ENCODE measurements at regions not wholly inside any gene's neighbourhood (a gene's known extent, or its start where the extent isn't known, plus 50 kb on each side); places are given as distances from the start of the nearest gene placed in this dataset.

- DNase-seq (ENCODE audit: low spot score), result no peak
Measured at GRCh38 chr3:44056446-44057240, 185.0 kb upstream of the TOPAZ1 start.

DNA sequence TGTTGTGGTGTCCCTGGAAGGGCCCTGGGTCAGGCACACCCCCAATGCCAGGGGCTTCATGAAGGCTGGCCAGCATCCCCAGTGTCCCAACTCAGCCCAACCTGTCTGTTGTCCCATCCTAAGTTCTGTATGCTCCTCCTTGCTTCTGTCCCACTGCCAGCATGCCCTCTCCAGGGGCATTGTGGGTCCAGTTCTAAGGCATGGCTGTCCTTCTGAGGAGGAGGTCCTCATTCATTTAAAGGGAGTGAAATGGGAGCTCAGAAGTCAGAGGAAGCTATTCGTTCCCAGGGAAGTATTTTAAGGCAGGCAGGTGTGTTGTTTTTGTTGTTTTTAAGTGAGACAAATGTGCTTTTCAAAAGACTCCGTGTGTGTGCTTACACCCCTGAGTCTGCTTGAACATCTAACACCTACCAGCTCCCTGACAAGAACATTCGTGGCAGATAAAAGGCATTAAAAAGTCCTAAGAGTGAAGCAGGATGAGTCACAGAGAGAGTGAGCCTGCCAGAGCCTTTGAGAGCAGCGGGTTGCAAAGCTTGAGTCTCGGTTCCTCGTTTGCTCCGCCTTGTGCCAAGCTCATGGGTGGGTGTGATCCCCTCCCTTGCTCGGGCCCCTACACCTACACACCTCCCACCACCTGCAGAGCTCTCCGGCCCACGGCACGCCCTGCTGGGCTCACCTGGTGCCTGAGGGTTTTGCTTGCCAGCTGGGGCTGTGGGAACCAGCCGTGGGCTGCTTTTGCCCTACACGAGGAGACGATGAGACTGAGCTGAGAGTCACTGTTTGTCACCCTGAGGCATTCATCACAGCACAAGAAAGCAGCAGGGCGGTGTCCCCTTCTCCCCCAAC lies 183.4 kb upstream of the TOPAZ1 start:
- DNase-seq (ENCODE audit: low spot score), result peak; percentile 11

- DNase-seq (ENCODE audit: low spot score), result no peak
Measured at GRCh38 chr3:44058868-44059203, 182.8 kb upstream of the TOPAZ1 start.

- no peak for DNase-seq (ENCODE audit: low spot score)
Measured at GRCh38 chr3:44060164-44060563, 181.5 kb upstream of the TOPAZ1 start.

- no peak for DNase-seq (ENCODE audit: low spot score)
Measured at GRCh38 chr3:44061268-44061667, 180.4 kb upstream of the TOPAZ1 start.

DNA sequence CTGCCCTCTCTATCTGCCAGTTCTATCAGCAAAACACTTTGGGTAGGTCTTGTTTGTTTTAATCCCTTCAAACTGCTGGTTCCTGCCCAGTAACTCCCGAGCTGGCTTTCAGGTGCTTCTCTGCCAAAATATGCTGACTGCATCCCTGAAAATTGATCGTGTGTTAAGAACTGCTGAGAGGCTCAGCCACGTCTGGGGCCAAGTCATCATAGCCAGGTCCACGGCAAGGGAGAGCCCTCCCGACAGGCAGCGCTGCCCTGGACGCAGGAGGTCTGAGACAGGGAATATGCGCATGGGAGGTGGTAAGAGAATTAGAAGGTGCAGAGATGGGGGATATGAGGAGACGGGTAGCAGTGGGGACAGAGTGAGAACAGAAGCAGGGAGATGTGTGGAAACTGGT lies 179.7 kb upstream of the TOPAZ1 start:
- no peak for DNase-seq (ENCODE audit: low spot score)

DNA sequence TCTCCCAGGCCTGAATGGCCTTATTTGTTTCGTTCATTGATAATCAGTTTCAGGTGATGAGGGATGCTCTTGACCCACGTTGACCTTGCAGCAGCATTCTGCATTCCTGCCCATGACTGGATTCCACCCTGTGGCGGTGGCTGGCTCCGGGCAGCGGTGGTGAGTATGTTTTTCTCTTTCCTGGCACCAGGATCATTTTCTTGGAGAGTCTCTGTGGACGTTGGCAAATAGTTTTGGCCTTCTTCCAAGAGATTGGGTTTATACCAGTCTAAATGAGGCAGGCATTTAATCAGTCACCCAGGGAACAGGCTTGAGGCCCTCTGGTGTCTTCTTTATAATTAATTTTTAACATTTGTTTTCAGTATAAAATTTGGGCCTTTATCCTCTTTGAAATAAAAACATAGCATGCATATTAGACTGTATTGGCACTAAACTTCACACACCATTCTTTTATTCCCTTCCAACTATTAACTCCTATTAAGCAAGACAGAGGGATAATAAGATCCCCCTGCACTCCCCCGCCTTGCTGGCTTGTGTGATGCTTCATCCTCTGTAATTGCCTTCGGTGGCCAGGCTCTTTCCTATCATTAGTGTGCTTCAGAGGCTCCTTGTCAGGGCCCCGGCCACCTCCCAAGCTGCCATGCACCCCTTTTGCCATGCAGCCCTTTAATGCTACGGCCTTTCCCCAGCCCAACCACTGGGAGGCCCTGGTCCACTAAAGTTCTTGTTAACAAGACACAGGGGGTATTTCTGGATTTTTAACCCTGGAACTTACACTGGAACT lies 176.2 kb upstream of the TOPAZ1 start:
- DNase-seq (ENCODE audit: low spot score), result no peak

GRCh38 chr3:44066806-44067205 lies 174.9 kb upstream of the TOPAZ1 start:
- no peak for DNase-seq (ENCODE audit: low spot score)

GRCh38 chr3:44067431-44067830 lies 174.3 kb upstream of the TOPAZ1 start:
- no peak for DNase-seq (ENCODE audit: low spot score)

GRCh38 chr3:44068753-44069152 lies 172.9 kb upstream of the TOPAZ1 start:
- no peak for DNase-seq (ENCODE audit: low spot score)

- DNase-seq (ENCODE audit: low spot score), result no peak
Measured at GRCh38 chr3:44069276-44069675, 172.4 kb upstream of the TOPAZ1 start.

GRCh38 chr3:44070841-44071546 lies 170.7 kb upstream of the TOPAZ1 start:
- DNase-seq (ENCODE audit: low spot score), result no peak

DNA sequence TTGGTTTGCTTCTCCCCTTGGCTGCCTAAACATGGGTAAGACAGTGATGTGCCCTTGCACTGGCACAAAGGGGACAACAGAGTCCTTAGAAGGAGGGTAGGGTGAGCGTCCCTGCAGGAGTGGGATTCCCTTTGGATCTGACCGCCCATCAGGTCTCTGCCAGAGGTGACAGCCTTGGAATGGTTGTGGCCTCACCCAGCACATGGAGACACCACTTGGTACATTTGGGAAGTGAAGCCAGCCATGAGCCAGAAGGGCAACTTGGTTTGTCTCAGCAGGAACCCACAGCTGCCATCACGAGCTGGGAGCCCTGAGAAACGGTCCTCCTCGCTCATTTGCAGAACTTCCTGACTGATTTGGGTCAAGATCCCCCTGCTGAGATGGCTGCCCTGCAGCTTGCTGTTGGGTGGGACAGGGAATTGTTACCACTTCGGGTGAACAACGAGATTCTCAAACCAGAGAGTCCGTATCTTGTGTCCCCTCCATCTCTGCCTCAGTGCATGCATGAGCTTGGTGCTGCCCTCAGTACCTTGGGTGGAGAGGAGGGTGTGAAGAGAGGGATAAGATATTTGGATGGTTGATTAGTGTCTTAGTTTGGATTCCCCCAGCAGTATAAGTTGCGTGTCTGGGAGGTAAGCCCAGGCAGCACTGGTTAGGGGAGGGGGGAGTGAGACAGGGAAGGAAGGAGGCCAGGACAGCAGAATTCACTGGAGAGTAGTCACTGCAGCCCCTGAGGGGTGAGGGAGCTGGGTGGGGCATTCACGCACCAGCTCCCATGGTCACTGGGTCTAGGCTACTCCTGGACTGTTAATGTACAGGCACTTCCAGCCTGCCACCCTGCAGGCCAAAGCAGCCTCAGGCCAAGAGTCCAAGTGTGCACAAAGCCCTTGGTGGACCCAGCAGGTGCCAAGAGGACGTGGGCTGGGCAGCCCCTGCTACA lies 168.8 kb upstream of the TOPAZ1 start:
- no peak for DNase-seq (ENCODE audit: low spot score)

DNA sequence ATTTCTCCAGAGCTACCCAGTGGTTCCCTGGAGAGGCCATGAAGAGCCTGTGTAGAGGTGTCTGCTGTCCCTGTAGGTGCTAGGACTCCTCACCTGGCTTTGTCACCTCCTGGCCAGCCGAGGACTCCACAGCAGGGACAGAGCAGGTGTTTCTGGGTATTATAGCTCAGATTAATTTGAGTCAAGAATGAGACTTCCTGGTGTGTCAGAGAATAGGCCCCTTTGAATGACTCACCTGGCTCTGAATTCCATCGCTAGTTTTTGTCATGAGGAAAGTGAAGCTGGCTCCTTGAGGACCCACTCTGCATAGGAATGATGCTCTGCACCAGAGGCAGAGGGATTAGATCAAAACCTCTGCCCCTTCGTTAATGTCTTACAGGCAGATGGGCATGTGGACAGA lies 167.5 kb upstream of the TOPAZ1 start:
- no peak for DNase-seq (ENCODE audit: low spot score)

- no peak for DNase-seq (ENCODE audit: low spot score)
Measured at GRCh38 chr3:44076221-44076829, 165.4 kb upstream of the TOPAZ1 start.

DNA sequence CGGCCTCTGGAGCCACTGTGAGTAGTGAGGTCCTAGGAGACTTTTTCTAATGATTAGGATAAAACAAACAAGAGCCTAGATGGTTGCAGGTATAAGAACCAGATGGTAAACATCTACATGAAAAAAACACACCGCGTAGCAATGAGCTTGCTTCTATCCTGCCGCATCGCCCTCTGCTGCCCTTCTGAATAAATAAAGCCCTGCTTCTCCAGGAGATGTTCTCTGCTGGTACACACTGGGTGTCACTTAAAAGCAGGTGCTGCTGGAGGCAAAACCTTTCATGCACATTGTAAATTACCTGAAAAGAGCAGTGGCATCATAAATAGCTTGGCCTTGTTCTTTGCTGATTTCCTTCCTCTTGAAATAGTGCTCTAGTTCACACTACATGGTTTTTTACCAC lies 164.4 kb upstream of the TOPAZ1 start:
- DNase-seq (ENCODE audit: low spot score), result no peak

DNA sequence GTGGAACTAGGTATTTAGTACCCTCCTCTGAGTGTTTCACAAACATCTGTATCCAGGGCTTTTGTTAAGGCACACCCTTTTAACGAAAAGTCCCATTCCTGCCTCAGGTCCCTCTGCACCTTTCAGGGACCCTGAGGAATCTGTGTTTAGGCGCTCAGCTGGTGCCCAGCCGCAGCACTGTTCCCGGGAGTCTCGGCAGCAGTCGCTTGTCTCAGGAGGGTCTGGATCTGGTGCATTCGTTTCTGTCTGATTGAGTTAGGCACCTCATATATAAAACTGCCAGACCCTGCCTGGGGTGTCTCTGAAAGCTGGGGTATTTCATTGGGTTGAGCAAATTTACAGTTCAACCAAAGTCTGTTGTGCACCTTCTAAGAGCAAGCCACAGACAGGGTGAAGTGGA lies 162.8 kb upstream of the TOPAZ1 start:
- no peak for DNase-seq (ENCODE audit: low spot score)

DNA sequence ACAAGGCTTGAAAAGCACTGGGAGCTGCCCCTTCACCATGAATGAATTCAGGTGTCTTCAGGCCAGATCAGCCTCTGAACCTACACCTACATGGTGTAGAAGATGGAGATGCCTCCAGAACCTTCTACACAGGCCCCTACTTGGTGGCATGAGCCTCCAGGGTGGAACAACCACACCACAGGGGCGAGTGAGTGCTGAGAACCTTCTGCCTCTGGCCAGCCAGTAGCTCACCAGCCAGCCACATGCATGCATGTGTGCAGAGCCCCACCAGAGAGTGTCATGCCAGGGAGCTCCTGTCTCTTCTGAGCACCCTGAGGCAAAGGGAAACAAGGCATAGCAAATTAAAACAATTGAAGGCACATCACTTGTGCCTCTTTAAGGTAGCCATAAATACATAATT lies 161.8 kb upstream of the TOPAZ1 start:
- no peak for DNase-seq (ENCODE audit: low spot score)

- no peak for DNase-seq (ENCODE audit: low spot score)
Measured at GRCh38 chr3:44080474-44081072, 161.1 kb upstream of the TOPAZ1 start.

DNA sequence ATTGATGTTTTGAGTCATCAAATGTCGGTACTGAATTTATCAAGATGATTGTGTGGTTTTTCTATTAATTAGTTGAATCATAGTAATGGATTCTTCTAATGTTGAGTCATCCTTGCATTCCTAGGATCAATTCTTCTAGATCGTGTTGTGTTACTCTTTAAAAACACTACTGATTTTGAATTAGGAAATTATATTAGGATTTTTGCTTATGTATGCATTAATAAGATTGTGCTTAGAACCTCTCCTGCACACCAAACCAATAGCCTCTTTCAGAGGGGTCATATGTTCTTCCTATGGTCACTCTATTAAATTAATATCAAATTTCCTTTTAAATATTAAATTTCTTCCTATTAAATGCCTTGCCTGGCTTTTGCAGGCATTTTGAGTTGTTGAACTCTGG lies 151.7 kb upstream of the TOPAZ1 start:
- DNase-seq (ENCODE audit: low spot score), result no peak
